Endothelial cell of umbilical vein (primary cell): ENCODE measurements at regions not wholly inside any gene's neighbourhood (a gene's known extent, or its start where the extent isn't known, plus 50 kb on each side); places are given as distances from the start of the nearest gene placed in this dataset.

Experiments
- CTCF ChIP-seq, 2 donors: IDR thresholded peaks; 1 replicate in 1 of 2; 2 replicates in 1 of 2; pipeline ENCODE4 v1.5.1; 2011; ENCODE audit warnings: low read length in 2 of 2, mild to moderate bottlenecking in 2 of 2, moderate library complexity in 2 of 2, control low read depth in 1 of 2, inconsistent platforms in 1 of 2, low read depth in 1 of 2; ENCODE audit not compliant: insufficient read depth in 1 of 2; ENCODE audit errors: extremely low read depth in 1 of 2
- EZH2 ChIP-seq: IDR thresholded peaks from 2 replicates; pipeline ENCODE4 v1.6.1; 2012; ENCODE audit warnings: borderline replicate concordance, low read depth, mild to moderate bottlenecking, moderate library complexity, low read length, inconsistent platforms; ENCODE audit not compliant: severe bottlenecking
- FOS ChIP-seq: IDR thresholded peaks from 2 replicates; pipeline ENCODE4 v1.6.1; 2011; ENCODE audit warnings: mild to moderate bottlenecking, low read length, moderate library complexity, borderline replicate concordance; ENCODE audit not compliant: insufficient read depth
- GATA2 ChIP-seq: IDR thresholded peaks from 2 replicates; pipeline ENCODE4 v1.7.0; 2011; ENCODE audit warnings: low read depth, mild to moderate bottlenecking, moderate library complexity, mixed read lengths, low read length; ENCODE audit not compliant: insufficient read length, insufficient read depth
- JUN ChIP-seq: IDR thresholded peaks from 2 replicates; pipeline ENCODE4 v1.6.1; 2011; ENCODE audit warnings: borderline replicate concordance, low read depth; ENCODE audit not compliant: insufficient read length, insufficient read depth
- MAX ChIP-seq: IDR thresholded peaks from 2 replicates; pipeline ENCODE4 v1.6.1; 2011; ENCODE audit not compliant: insufficient read depth, insufficient read length
- MYC ChIP-seq: IDR thresholded peaks from one replicate; pipeline ENCODE4 v1.6.1; 2011; ENCODE audit warnings: mild to moderate bottlenecking, low read depth, low read length
- POLR2A ChIP-seq: IDR thresholded peaks from 2 replicates; pipeline ENCODE4 v1.6.1; 2012; ENCODE audit warnings: low read depth, mild to moderate bottlenecking, control low read depth, low read length
- POLR2AphosphoS5 ChIP-seq: IDR thresholded peaks from 2 replicates; pipeline ENCODE4 v1.6.1; 2012; ENCODE audit warnings: low read depth, mild to moderate bottlenecking, control low read depth, low read length, moderate library complexity; ENCODE audit not compliant: insufficient read depth

- TF ChIP-seq CTCF (IDR thresholded peaks at IDR 0.05; ENCODE audit: extremely low read depth in 1 of 2, insufficient read depth in 1 of 2, low read depth in 1 of 2, low read length in 2 of 2) (no peak), POLR2A (no peak), POLR2AphosphoS5 (no peak), JUN (no peak), EZH2 (no peak), FOS (no peak), MYC (no peak), MAX (no peak), GATA2 (no peak)
These were observed 234.8 kb upstream of the FOXN3 start for GRCh38 chr14:89651805-89652204.
